Hepatocyte (in vitro differentiated cells): ENCODE measurements at regions not wholly inside any gene's neighbourhood (a gene's known extent, or its start where the extent isn't known, plus 50 kb on each side); places are given as distances from the start of the nearest gene placed in this dataset.

Experiments used
- CTCF ChIP-seq: fragments of 200-600 bp; sonication (generic); IDR thresholded peaks from 2 replicates; pipeline ENCODE4 v1.5.1; 2016; ENCODE audit warnings: antibody characterized with exemption, mild to moderate bottlenecking; ENCODE audit not compliant: poor library complexity
- EZH2 ChIP-seq: fragments of 200-600 bp; sonication (generic); IDR thresholded peaks from 2 replicates; pipeline ENCODE4 v1.6.1; 2016; ENCODE audit warnings: antibody characterized with exemption, mild to moderate bottlenecking, borderline replicate concordance
- EZH2phosphoT487 ChIP-seq: fragments of 200-600 bp; sonication (generic); IDR thresholded peaks from one replicate; pipeline ENCODE4 v1.6.1; 2018; ENCODE audit warnings: antibody characterized with exemption, mild to moderate bottlenecking, low read depth, moderate library complexity; ENCODE audit not compliant: unreplicated experiment, severe bottlenecking

GRCh38 chr3:182382112-182382857 is 411.0 kb upstream of the ATP11B start:
- no peak for TF ChIP-seq CTCF
- TF ChIP-seq EZH2 = no peak
- TF ChIP-seq EZH2phosphoT487 = no peak
